Activated gamma-delta T cell treated with Interleukin-2 at 50 U/mL for 16 hours (primary cell): ENCODE measurements at regions not wholly inside any gene's neighbourhood (a gene's known extent, or its start where the extent isn't known, plus 50 kb on each side); places are given as distances from the start of the nearest gene placed in this dataset.

ENCODE experiments used
- DNase-seq: peaks from one replicate; pipeline ENCODE4 v3.0.0-alpha.2; 2020

GRCh38 chr4:11727903-11728564 is 299.3 kb upstream of the HS3ST1 start:
- no peak for DNase-seq

- DNase-seq: no peak
Measured at GRCh38 chr4:11724731-11725130, 296.0 kb upstream of the HS3ST1 start.

- DNase-seq: no peak
Measured at GRCh38 chr4:11722223-11722622, 293.5 kb upstream of the HS3ST1 start.

GRCh38 chr4:11720292-11720691 is 291.6 kb upstream of the HS3ST1 start:
- DNase-seq: no peak

GRCh38 chr4:11719879-11720278 is 291.2 kb upstream of the HS3ST1 start:
- DNase-seq: no peak

GRCh38 chr4:11715753-11716521 is 287.2 kb upstream of the HS3ST1 start:
- no peak for DNase-seq

GRCh38 chr4:11710453-11711093 is 281.9 kb upstream of the HS3ST1 start:
- no peak for DNase-seq

GRCh38 chr4:11704186-11704830 is 275.6 kb upstream of the HS3ST1 start:
- DNase-seq: no peak

- DNase-seq: no peak
Measured at GRCh38 chr4:11702886-11703557, 274.3 kb upstream of the HS3ST1 start.

- no peak for DNase-seq
Measured at GRCh38 chr4:11701966-11702725, 273.5 kb upstream of the HS3ST1 start.

- DNase-seq: no peak
Measured at GRCh38 chr4:11700751-11701226, 272.1 kb upstream of the HS3ST1 start.

- no peak for DNase-seq
Measured at GRCh38 chr4:11698846-11699590, 270.3 kb upstream of the HS3ST1 start.

- no peak for DNase-seq
Measured at GRCh38 chr4:11698033-11698432, 269.3 kb upstream of the HS3ST1 start.

GRCh38 chr4:11693693-11694092 is 265.0 kb upstream of the HS3ST1 start:
- DNase-seq: no peak

- no peak for DNase-seq
Measured at GRCh38 chr4:11691236-11691635, 262.5 kb upstream of the HS3ST1 start.

- DNase-seq: no peak
Measured at GRCh38 chr4:11687727-11688126, 259.0 kb upstream of the HS3ST1 start.

- DNase-seq: no peak
Measured at GRCh38 chr4:11685481-11685880, 256.8 kb upstream of the HS3ST1 start.

GRCh38 chr4:11675051-11675800 is 246.5 kb upstream of the HS3ST1 start:
- no peak for DNase-seq

GRCh38 chr4:11670304-11670703 is 241.6 kb upstream of the HS3ST1 start:
- DNase-seq: no peak

GRCh38 chr4:11669156-11669555 is 240.5 kb upstream of the HS3ST1 start:
- no peak for DNase-seq

- no peak for DNase-seq
Measured at GRCh38 chr4:11663114-11663513, 234.4 kb upstream of the HS3ST1 start.
